ENCODE measurements at regions not wholly inside any gene's neighbourhood (a gene's known extent, or its start where the extent isn't known, plus 50 kb on each side); places are given as distances from the start of the nearest gene placed in this dataset.

- no peak for TF ChIP-seq ZBTB10 (tag by site-specific recombination; IDR thresholded peaks at IDR 0.05)
- TF ChIP-seq HOXA7 (CRISPR knock-in tag; IDR thresholded peaks at IDR 0.05; ENCODE audit: borderline replicate concordance) = no peak
- TF ChIP-seq YY1 (tag by site-specific recombination; IDR thresholded peaks at IDR 0.05) = no peak
- TF ChIP-seq CTCF (tag by site-specific recombination; IDR thresholded peaks at IDR 0.05) = no peak
- no peak for TF ChIP-seq ZBTB8A (tag by site-specific recombination; IDR thresholded peaks at IDR 0.05)
- TF ChIP-seq ZNF449 (tag by site-specific recombination; IDR thresholded peaks at IDR 0.05) = no peak
- no peak for TF ChIP-seq ZNF311 (tag by site-specific recombination; IDR thresholded peaks at IDR 0.05; ENCODE audit: borderline replicate concordance)
- TF ChIP-seq ZBTB21 (tag by site-specific recombination; IDR thresholded peaks at IDR 0.05) = no peak
- TF ChIP-seq TCF7L2 (IDR thresholded peaks at IDR 0.05; ENCODE audit: borderline replicate concordance, low read depth, low read length) = no peak
Observed at GRCh38 chr3:22594990-22595389, 608.1 kb upstream of the UBE2E2 start.

Measured in HEK293 (cell line).